Neural crest cell (in vitro differentiated cells): ENCODE measurements at regions not wholly inside any gene's neighbourhood (a gene's known extent, or its start where the extent isn't known, plus 50 kb on each side); places are given as distances from the start of the nearest gene placed in this dataset.

Source experiments
- DNase-seq: peaks from one replicate; pipeline ENCODE4 v3.0.0; 2021; ENCODE audit warnings: low read depth, mixed read lengths, low spot score
- H3K27ac Mint-ChIP-seq: one replicate; pipeline ENCODE4 v1.8.0; 2021; ENCODE audit warnings: mild to moderate bottlenecking, mixed read lengths; ENCODE audit not compliant: unreplicated experiment
- H3K27me3 Mint-ChIP-seq: 2 replicates; pipeline ENCODE4 v1.8.0; 2021; ENCODE audit warnings: low read depth, mild to moderate bottlenecking, mixed read lengths
- H3K36me3 Mint-ChIP-seq: 2 replicates; pipeline ENCODE4 v1.8.0; 2021; ENCODE audit warnings: low read depth, mild to moderate bottlenecking, mixed read lengths
- H3K4me1 Mint-ChIP-seq: 2 replicates; pipeline ENCODE4 v1.8.0; 2021; ENCODE audit warnings: mixed read lengths
- H3K4me3 Mint-ChIP-seq: one replicate; pipeline ENCODE4 v1.8.0; 2021; ENCODE audit warnings: mild to moderate bottlenecking, mixed read lengths
- H3K9me3 Mint-ChIP-seq: 2 replicates; pipeline ENCODE4 v1.8.0; 2021; ENCODE audit warnings: mixed read lengths
- TF ChIP-seq, protein P1 (sequence below): fragments of 200-600 bp; sonication (generic); conservative IDR thresholded peaks from 2 replicates; pipeline ENCODE4 v1.5.0; 2021; ENCODE audit warnings: antibody characterized with exemption, mild to moderate bottlenecking

DNA sequence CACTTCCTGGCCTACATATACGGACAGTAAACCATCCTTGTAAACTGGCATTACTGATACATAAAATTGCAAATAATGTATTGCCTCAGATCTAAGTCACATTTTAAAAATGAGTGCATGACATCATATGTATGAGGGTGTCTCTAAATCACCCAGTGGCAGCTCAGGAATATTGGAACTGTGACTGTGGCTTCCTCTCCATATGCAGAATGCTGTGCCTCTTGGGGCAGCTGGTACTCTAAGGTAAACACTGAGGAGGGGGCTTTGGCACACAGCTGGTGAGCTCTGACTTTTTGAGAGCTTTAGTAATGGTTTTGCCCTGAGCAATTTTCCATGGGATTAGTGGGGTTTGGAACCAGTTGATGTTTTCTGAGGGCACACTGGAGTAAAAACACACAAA lies 263.7 kb downstream of the BMP4 start:
- Mint-ChIP-seq H3K4me3 (no peak overlapping the region), H3K4me1 (no peaks in the 10 kb centered on the region), H3K36me3 (no peaks in the 10 kb centered on the region)

DNA sequence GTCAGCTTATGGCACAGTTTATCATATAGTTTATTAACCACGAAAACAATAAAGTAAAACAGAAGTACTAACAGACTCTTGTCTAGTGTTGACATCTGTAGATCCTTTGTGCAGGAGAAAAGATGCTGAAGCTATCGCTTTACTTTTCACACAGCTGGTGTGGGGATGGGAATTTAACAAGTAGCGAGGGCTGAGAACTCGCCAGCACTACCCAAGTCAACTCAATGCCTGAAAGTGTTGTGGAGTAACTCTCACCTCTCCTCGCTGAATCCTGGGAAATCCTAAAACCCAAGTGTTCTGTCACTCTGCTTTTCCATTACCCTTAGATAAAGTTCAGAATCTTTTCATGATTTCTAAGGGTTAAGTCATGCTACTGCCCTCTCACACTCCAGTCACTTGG lies 264.2 kb downstream of the BMP4 start:
- TF ChIP-seq, protein P1, sequence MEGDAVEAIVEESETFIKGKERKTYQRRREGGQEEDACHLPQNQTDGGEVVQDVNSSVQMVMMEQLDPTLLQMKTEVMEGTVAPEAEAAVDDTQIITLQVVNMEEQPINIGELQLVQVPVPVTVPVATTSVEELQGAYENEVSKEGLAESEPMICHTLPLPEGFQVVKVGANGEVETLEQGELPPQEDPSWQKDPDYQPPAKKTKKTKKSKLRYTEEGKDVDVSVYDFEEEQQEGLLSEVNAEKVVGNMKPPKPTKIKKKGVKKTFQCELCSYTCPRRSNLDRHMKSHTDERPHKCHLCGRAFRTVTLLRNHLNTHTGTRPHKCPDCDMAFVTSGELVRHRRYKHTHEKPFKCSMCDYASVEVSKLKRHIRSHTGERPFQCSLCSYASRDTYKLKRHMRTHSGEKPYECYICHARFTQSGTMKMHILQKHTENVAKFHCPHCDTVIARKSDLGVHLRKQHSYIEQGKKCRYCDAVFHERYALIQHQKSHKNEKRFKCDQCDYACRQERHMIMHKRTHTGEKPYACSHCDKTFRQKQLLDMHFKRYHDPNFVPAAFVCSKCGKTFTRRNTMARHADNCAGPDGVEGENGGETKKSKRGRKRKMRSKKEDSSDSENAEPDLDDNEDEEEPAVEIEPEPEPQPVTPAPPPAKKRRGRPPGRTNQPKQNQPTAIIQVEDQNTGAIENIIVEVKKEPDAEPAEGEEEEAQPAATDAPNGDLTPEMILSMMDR, result no peak
- no peak for DNase-seq
- H3K27me3 Mint-ChIP-seq, result no peaks in the 10 kb centered on the region
- no peaks in the 10 kb centered on the region for H3K36me3 Mint-ChIP-seq
- H3K27ac Mint-ChIP-seq, result no peak overlapping the region
- H3K9me3 Mint-ChIP-seq, result peaks cover 3% of the 10 kb centered on the region
- no peaks in the 10 kb centered on the region for H3K4me1 Mint-ChIP-seq
- no peak overlapping the region for H3K4me3 Mint-ChIP-seq

More for the DNA sequence above, 263.7 kb downstream of the BMP4 start:
- Mint-ChIP-seq H3K9me3 (peaks cover 3% of the 10 kb centered on the region), H3K27me3 (no peaks in the 10 kb centered on the region), H3K27ac (no peak overlapping the region)
- DNase-seq, result no peak
- TF ChIP-seq, protein P1, result no peak

DNA sequence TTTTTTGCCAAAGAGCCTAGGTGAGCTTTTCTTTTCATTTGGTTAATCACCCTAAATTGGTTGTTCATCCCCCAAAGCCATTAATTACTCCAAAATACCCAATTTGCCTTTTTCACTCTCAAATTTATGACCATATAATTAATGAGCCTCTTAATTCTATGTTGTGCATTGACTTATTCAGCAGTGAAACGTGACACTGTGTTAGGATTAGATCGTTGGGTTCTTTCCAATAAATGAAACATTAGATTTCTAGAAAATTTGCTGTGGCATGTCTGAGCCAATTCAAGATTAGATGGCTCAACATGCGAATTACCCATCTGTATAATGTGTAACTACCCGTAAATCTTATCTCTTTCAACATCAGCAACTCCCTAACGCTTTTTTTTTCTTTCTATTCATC lies 273.4 kb downstream of the BMP4 start:
- Mint-ChIP-seq H3K4me1 (no peaks in the 10 kb centered on the region), H3K27ac (no peak overlapping the region), H3K36me3 (no peaks in the 10 kb centered on the region)

DNA sequence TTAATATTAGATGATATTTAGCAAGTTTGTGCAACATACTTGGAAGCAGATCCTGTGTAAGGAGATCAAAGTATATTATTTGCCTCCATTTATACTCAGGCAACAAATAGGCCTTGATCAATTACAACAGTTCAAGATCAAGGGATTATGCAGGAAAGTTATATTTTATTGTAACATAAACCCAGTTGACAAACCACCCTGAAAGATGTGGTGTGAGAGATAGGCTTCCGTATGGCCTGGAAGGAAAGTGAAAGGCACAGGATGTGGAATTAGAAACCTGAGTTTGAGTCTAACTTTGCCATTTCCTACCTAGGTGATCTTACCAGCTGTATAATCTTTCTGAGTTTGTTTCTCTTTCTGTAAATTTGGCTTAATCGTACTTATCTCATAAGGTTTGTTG lies 284.1 kb downstream of the BMP4 start:
- H3K4me3 Mint-ChIP-seq, result no peak overlapping the region
- DNase-seq, result no peak
- TF ChIP-seq, protein P1, result no peak
- peaks cover 3% of the 10 kb centered on the region for H3K9me3 Mint-ChIP-seq
- H3K36me3 Mint-ChIP-seq, result no peaks in the 10 kb centered on the region
- H3K27ac Mint-ChIP-seq, result no peak overlapping the region
- no peaks in the 10 kb centered on the region for H3K4me1 Mint-ChIP-seq
- H3K27me3 Mint-ChIP-seq, result no peaks in the 10 kb centered on the region

More for the DNA sequence above, 273.4 kb downstream of the BMP4 start:
- H3K4me3 Mint-ChIP-seq, result no peak overlapping the region
- DNase-seq, result no peak
- TF ChIP-seq, protein P1, result no peak
- H3K9me3 Mint-ChIP-seq, result peaks cover 2% of the 10 kb centered on the region
- H3K27me3 Mint-ChIP-seq, result no peaks in the 10 kb centered on the region

DNA sequence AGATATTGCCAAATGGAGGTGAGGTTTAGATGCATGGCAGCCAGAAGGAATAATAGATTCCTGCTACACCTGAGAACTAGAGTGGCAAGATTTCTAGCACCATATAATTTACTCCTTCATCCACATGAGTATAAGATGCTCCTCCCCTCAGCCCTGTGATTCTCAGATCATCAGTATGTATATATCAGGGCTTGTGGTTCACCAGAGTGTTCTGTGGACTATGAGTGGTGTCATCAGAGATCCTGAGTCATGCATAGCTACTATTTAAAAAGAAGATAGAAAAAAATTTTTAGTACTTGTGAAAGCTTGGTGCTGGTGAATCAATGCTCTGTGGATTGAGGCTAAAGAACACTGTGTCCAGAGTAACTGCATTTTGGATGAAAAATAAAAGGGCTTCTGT lies 285.9 kb downstream of the BMP4 start:
- DNase-seq, result no peak
- H3K36me3 Mint-ChIP-seq, result no peaks in the 10 kb centered on the region
- H3K4me1 Mint-ChIP-seq, result no peaks in the 10 kb centered on the region
- no peaks in the 10 kb centered on the region for H3K9me3 Mint-ChIP-seq
- H3K27me3 Mint-ChIP-seq, result no peaks in the 10 kb centered on the region
- TF ChIP-seq, protein P1, result no peak
- H3K27ac Mint-ChIP-seq, result no peak overlapping the region
- no peak overlapping the region for H3K4me3 Mint-ChIP-seq

DNA sequence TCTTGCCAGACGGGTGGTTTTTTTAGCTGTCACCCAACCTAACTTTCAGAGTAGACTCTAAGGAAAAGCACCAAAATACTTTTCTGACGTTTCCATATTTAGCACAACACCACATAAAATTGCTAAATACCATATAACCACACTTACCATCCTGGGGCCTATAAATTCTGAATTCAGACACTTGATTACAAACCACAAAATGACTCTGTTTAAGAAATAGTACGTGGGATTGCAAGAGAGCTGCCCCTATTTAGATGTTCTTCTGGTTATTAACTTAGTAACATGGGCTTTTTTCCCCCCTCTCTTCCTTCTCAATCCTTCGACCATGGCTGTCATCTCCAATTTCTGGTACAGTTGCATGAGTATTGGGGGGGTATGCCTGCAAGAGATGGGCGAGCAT lies 287.7 kb downstream of the BMP4 start:
- Mint-ChIP-seq H3K27me3 (no peaks in the 10 kb centered on the region), H3K36me3 (no peaks in the 10 kb centered on the region), H3K4me3 (no peak overlapping the region), H3K9me3 (no peaks in the 10 kb centered on the region), H3K4me1 (peaks cover under 1% of the 10 kb centered on the region), H3K27ac (no peak overlapping the region)
- DNase-seq, result no peak
- TF ChIP-seq, protein P1, result no peak
